GM18499 (cell line): ENCODE measurements at regions not wholly inside any gene's neighbourhood (a gene's known extent, or its start where the extent isn't known, plus 50 kb on each side); places are given as distances from the start of the nearest gene placed in this dataset.
A peak's percentile ranks its signal among the peaks of the same experiment; 100 is the strongest.
"Not testable (repeated sequence)": the region's sequence is repeated elsewhere in the genome, so short reads cannot be mapped to it uniquely, and the experiment has no call there.

ENCODE experiments used
- ATAC-seq: cut with Tn5 transposase; IDR thresholded peaks from one replicate; pipeline ENCODE4 v1.9.1; 2021; ENCODE audit warnings: moderate number of reproducible peaks; ENCODE audit not compliant: insufficient read depth, unreplicated experiment

- ATAC-seq, result no peak
Observed at GRCh38 chr5:124560370-124560769, 186.1 kb downstream of the ZNF608 start.

- ATAC-seq, result no peak
Observed at GRCh38 chr5:124557761-124558160, 188.7 kb downstream of the ZNF608 start.

- ATAC-seq, result no peak
Observed at GRCh38 chr5:124554746-124555578, 191.5 kb downstream of the ZNF608 start.

- no peak for ATAC-seq
Observed at GRCh38 chr5:124553911-124554310, 192.5 kb downstream of the ZNF608 start.

- ATAC-seq, result no peak
Observed at GRCh38 chr5:124552526-124552925, 193.9 kb downstream of the ZNF608 start.

- ATAC-seq, result no peak
Observed at GRCh38 chr5:124551939-124552279, 194.5 kb downstream of the ZNF608 start.

GRCh38 chr5:124550731-124551130, 195.7 kb downstream of the ZNF608 start:
- no peak for ATAC-seq

GRCh38 chr5:124549891-124550436, 196.5 kb downstream of the ZNF608 start:
- no peak for ATAC-seq

GRCh38 chr5:124546643-124547042, 199.8 kb downstream of the ZNF608 start:
- no peak for ATAC-seq

GRCh38 chr5:124544366-124545055, 201.9 kb downstream of the ZNF608 start:
- ATAC-seq, result peak; percentile 93

GRCh38 chr5:124538931-124539330, 207.5 kb downstream of the ZNF608 start:
- ATAC-seq, result no peak

GRCh38 chr5:124538191-124538590, 208.2 kb downstream of the ZNF608 start:
- no peak for ATAC-seq

- ATAC-seq, result no peak
Observed at GRCh38 chr5:124537522-124537921, 208.9 kb downstream of the ZNF608 start.

GRCh38 chr5:124537107-124537506, 209.3 kb downstream of the ZNF608 start:
- ATAC-seq, result no peak

GRCh38 chr5:124536333-124536732, 210.1 kb downstream of the ZNF608 start:
- ATAC-seq, result no peak

GRCh38 chr5:124530916-124531315, 215.5 kb downstream of the ZNF608 start:
- ATAC-seq, result no peak

GRCh38 chr5:124528838-124529237, 217.6 kb downstream of the ZNF608 start:
- no peak for ATAC-seq

GRCh38 chr5:124527220-124527991, 219.0 kb downstream of the ZNF608 start:
- ATAC-seq, result peak; percentile 27

- ATAC-seq, result not testable (repeated sequence)
Observed at GRCh38 chr5:124526079-124526478, 220.4 kb downstream of the ZNF608 start.

- peak; percentile 90 for ATAC-seq
Observed at GRCh38 chr5:124524552-124525232, 221.7 kb downstream of the ZNF608 start.
